ENCODE measurements at regions not wholly inside any gene's neighbourhood (a gene's known extent, or its start where the extent isn't known, plus 50 kb on each side); places are given as distances from the start of the nearest gene placed in this dataset.

DNA sequence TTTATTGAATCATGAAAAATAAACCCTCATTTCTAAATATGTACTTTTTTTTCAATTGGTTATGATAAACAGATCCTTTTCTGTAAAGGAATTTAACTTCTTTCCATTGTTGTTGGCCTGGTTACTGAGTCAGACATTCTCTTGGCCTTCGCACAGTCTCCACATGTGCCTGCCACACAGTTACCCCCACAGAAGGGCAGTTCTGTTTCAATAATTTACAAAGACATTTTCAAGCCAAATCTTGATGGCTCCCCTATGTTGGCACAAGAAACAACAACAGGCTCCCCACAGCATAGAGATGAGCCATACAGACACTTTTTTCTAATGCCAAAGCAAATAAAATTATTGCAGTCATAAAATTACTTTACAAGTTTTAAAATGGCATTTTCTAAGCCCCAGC, 55.6 kb upstream of the BEND6 start:
- TF ChIP-seq POLR2A (IDR thresholded peaks at IDR 0.05; ENCODE audit: low read length) (no peak), GATA1 (IDR thresholded peaks at IDR 0.05; ENCODE audit: low read depth, low read length) (no peak)

Measured in erythroblast (primary cell).